Chondrocyte (in vitro differentiated cells): ENCODE measurements at regions not wholly inside any gene's neighbourhood (a gene's known extent, or its start where the extent isn't known, plus 50 kb on each side); places are given as distances from the start of the nearest gene placed in this dataset.

Experiments used
- DNase-seq: peaks from one replicate; pipeline ENCODE4 v3.0.0; 2021; ENCODE audit warnings: mixed read lengths, low spot score
- H3K27ac Mint-ChIP-seq: one replicate; pipeline ENCODE4 v1.8.0; 2021; ENCODE audit warnings: mild to moderate bottlenecking, moderate library complexity, mixed read lengths; ENCODE audit not compliant: unreplicated experiment
- H3K27me3 Mint-ChIP-seq: 2 replicates; pipeline ENCODE4 v1.8.0; 2021; ENCODE audit warnings: low read depth, mixed read lengths
- H3K36me3 Mint-ChIP-seq: 2 replicates; pipeline ENCODE4 v1.8.0; 2021; ENCODE audit warnings: low read depth, mixed read lengths
- H3K4me1 Mint-ChIP-seq: 2 replicates; pipeline ENCODE4 v1.8.0; 2021; ENCODE audit warnings: low read depth, mild to moderate bottlenecking, mixed read lengths
- H3K4me3 Mint-ChIP-seq: one replicate; pipeline ENCODE4 v1.8.0; 2021; ENCODE audit warnings: mild to moderate bottlenecking, moderate library complexity, mixed read lengths; ENCODE audit not compliant: unreplicated experiment
- H3K9me3 Mint-ChIP-seq: 2 replicates; pipeline ENCODE4 v1.8.0; 2021; ENCODE audit warnings: low read depth, mixed read lengths
- TF ChIP-seq, protein P1 (sequence below): fragments of 200-600 bp; sonication (generic); IDR thresholded peaks from 2 replicates; pipeline ENCODE4 v1.5.0; 2021; ENCODE audit warnings: antibody characterized with exemption, mild to moderate bottlenecking, moderate library complexity

DNA sequence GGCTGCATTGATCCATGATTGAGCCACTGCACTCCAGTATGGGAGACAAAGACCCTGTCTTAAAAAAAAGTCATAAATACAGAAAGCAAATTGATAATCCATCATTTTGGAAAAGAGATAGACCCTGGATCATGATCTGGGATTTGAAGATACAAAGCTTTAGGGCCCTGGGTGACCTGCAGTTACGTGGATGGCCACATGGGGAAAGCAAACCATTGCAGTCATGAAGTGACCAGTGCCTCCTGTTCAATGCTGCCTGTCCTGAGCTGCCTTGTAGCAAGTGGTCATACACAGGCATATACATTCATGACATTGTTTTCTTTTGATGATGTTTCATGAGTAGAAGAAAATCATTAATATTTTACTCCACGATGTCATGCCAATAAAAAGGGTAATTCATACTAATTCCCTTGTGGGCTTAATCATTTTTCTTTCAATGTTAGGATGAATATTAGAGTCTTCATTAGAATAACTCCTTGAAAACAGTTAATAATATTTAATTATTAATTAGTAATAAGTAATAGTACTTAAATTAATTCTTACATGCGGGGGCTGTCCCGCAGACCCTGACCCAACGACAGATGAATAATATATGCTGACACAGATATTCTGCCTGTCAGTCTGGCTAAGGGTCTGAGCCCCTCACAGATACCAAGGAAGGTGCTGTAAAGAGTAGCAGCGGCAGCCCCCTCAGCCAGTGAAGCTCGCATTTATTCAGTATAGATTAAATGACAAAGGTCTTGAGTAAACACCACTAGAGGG is 109.0 kb upstream of the UNC13C start:
- DNase-seq = no peak
- no peaks in the 10 kb centered on the region for H3K4me1 Mint-ChIP-seq
- H3K36me3 Mint-ChIP-seq = no peaks in the 10 kb centered on the region
- H3K27ac Mint-ChIP-seq = no peak overlapping the region
- H3K4me3 Mint-ChIP-seq = no peak overlapping the region
- H3K9me3 Mint-ChIP-seq = peaks cover 15% of the 10 kb centered on the region
- TF ChIP-seq, protein P1, sequence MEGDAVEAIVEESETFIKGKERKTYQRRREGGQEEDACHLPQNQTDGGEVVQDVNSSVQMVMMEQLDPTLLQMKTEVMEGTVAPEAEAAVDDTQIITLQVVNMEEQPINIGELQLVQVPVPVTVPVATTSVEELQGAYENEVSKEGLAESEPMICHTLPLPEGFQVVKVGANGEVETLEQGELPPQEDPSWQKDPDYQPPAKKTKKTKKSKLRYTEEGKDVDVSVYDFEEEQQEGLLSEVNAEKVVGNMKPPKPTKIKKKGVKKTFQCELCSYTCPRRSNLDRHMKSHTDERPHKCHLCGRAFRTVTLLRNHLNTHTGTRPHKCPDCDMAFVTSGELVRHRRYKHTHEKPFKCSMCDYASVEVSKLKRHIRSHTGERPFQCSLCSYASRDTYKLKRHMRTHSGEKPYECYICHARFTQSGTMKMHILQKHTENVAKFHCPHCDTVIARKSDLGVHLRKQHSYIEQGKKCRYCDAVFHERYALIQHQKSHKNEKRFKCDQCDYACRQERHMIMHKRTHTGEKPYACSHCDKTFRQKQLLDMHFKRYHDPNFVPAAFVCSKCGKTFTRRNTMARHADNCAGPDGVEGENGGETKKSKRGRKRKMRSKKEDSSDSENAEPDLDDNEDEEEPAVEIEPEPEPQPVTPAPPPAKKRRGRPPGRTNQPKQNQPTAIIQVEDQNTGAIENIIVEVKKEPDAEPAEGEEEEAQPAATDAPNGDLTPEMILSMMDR = peak; percentile 43
- H3K27me3 Mint-ChIP-seq = no peaks in the 10 kb centered on the region

DNA sequence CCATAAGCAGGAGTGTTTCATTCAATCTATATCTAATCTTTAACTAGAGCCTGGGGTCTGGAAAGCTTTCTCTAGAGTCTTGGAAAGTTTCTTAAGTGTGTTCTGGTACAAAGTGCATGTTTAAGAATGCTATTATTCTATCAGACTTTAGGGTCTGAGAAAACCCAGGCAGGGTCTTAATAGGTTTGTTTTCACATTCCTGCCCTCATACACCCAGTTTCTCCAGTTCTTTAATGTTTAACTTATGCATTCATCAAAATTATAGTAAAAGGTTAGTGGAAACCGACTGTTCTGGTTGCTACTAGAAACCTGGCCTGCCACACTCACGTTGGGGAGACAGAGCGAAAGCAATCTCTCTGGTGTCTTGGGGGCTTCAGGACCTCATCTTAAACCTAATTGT is 102.9 kb upstream of the WDR72 start:
- H3K9me3 Mint-ChIP-seq = peaks cover 4% of the 10 kb centered on the region
- no peaks in the 10 kb centered on the region for H3K4me1 Mint-ChIP-seq
- TF ChIP-seq, protein P1 = no peak
- H3K27ac Mint-ChIP-seq = no peak overlapping the region
- DNase-seq = no peak
- peaks cover 2% of the 10 kb centered on the region for H3K27me3 Mint-ChIP-seq
- no peak overlapping the region for H3K4me3 Mint-ChIP-seq
- no peaks in the 10 kb centered on the region for H3K36me3 Mint-ChIP-seq

DNA sequence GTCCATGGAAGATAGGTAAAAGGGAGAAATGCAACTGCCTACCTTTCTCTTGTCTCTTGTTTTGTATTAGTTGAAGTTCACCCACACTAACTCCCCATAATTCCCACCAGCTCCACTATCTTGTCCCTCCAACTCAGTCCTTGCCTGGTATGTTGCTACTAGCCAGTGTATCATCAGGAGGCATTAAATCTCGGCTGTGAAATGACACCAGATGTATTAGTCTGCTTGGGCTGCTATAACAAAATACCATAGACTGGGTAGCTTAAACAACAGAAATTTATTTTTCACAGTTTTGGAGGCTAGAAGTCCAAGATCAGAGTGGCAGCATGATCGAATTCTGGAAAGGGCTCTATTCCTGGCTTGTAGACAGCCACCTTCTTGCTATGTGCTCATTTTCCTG is 102.3 kb upstream of the WDR72 start:
- TF ChIP-seq, protein P1 = no peak
- Mint-ChIP-seq H3K4me3 (no peak overlapping the region), H3K27me3 (peaks cover 4% of the 10 kb centered on the region), H3K36me3 (no peaks in the 10 kb centered on the region), H3K4me1 (no peaks in the 10 kb centered on the region), H3K9me3 (peaks cover 4% of the 10 kb centered on the region), H3K27ac (no peak overlapping the region)
- no peak for DNase-seq

DNA sequence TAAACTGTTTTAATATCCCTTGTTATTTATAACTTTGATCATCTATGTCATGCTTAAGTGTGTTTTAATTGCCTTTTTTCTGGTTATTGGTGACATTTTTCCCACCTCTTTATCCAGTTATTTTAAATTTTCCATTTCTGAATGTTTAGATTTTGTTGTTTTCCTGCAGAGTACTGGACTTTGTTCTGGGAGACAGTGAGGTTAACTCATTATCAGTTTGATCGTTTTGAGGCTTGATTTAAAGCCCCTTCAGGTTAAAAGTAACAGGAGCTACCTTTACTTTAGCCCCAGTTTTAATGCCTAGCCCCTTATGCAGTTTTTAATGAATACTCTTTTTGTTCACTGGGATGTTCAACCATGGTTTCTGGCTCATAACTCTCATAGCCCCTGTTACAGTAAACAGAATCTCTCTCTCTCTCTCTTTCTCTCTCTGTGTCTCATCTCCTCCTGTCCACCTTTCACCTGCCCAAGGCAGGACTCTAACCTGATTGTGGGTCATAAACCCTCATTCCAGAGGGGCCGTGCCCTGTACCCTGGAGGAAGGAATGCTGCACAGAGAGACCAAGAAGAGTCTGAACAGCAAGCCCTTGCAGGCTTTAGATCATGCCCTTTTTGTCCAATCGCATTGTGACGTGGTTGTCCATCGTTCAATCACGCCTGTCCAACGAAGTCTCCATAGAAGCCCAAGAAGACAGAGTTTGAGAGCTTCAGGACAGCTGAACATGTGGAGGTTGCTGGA is 91.8 kb upstream of the WDR72 start:
- Mint-ChIP-seq H3K4me1 (no peaks in the 10 kb centered on the region), H3K27ac (no peak overlapping the region), H3K4me3 (no peak overlapping the region), H3K36me3 (no peaks in the 10 kb centered on the region), H3K27me3 (peaks cover under 1% of the 10 kb centered on the region), H3K9me3 (peaks cover 14% of the 10 kb centered on the region)
- DNase-seq = no peak
- TF ChIP-seq, protein P1 = no peak

DNA sequence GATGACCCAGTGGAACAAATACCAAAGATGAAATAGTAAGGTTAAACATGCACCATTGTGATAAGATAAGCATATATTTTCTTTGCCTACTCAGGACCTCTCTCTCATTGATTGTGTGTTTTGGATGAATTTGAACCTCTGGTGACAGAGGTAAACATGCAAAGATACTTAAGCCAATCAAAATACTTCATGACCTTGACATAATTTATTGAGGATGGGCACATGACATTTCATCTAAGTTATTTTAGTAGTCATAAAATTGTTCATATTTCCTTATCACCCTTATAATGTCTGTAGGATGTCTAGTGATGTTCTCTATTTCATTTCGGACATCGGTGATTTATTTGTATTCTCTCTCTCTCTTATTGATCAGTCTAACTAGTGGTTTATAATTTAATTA is 88.3 kb upstream of the WDR72 start:
- H3K27ac Mint-ChIP-seq = no peak overlapping the region
- H3K9me3 Mint-ChIP-seq = peaks cover 7% of the 10 kb centered on the region

More for the DNA sequence above, 88.3 kb upstream of the WDR72 start:
- H3K36me3 Mint-ChIP-seq = no peaks in the 10 kb centered on the region
- DNase-seq = no peak
- H3K4me3 Mint-ChIP-seq = no peak overlapping the region
- H3K4me1 Mint-ChIP-seq = no peaks in the 10 kb centered on the region
- H3K27me3 Mint-ChIP-seq = peaks cover 10% of the 10 kb centered on the region
- TF ChIP-seq, protein P1 = no peak
